HG03039 (cell line): ENCODE measurements at regions not wholly inside any gene's neighbourhood (a gene's known extent, or its start where the extent isn't known, plus 50 kb on each side); places are given as distances from the start of the nearest gene placed in this dataset.
"Not testable (repeated sequence)": the region's sequence is repeated elsewhere in the genome, so short reads cannot be mapped to it uniquely, and the experiment has no call there.

Source experiments
- ATAC-seq: cut with Tn5 transposase; IDR thresholded peaks from one replicate; pipeline ENCODE4 v1.9.1; 2021; ENCODE audit warnings: mild to moderate bottlenecking, moderate library complexity; ENCODE audit not compliant: unreplicated experiment

DNA sequence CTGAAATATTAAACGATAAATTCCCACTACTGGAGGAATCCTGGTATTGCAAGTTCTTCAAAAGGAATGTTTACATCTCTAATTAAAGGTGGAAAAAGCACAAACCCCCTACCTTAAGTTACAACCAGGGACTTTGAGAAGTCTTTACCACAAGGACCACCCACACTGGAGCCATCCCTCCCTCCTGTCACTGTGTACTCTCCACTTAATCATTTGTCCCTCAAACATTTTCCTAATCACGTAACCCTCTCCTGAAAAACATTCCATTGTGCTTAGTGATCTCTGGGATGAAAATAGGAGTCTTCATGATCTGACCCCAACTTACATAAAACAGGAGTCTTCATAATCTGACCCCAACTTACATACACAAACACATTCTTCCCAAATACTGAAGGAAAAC is 85.7 kb downstream of the SUCLG1 start:
- no peak for ATAC-seq

DNA sequence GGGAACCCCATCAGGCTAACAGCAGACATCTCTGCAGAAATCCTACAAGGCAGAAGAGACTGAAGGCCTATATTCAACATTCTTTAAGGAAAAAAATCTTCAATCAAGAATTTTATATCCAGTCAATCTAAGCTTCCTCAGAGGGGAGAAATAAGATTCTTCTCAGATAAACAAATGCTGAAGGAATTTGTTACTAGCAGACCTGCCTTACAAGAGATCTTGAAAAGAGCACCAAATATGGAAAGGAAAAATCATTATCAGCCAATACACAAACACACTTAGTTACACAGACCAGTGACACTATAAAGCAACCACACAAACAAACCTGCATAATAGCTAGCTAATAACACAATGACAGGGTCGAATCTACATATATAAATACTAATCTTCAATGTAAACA is 96.5 kb downstream of the SUCLG1 start:
- ATAC-seq: no peak

DNA sequence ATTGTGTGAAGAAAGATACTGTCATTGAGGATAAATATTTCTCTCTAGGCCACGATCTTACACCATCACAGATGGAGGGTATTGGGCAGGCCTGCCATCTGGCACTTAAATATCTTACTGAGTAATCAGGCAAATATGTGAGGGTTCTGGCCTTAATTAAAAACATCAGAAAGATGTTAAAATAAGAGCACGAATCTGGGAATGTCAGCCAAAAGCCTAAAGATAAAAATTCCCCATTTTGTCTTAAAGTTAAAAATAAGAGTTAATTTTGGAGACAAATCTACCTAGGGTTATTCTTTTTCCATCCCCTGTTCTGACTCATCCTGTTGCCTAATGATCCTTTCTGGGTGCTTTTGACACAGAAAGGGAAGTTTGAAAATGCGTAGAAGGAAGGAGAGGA is 121.0 kb downstream of the SUCLG1 start:
- ATAC-seq: no peak

DNA sequence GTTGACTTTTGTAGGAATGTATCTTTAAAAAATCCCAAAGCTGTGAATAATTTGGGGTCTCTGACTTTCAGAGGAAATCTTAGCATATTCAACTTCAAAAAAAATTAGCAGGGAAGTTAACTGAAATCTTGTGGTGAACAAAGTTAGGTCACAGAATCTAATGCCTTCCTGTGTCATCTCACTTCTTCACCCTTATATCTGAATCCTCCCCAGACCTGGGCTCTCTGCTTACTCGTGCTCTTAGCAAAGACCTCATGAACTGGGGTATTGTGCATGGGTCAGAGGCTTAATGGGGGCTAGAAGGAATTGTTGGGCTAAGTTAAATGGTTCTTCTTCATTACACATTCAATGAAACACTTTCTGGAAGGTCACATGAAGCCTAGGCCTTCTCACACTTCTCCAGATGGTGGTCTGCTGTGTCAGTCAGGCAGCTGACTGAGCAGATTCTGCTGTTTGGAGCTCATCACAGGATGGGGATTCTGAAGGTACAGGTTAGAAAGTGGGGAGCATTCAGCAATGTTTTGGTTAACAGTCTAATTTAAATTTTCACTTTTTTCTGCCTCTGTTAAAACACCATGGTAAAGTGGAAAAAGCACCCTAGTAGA is 131.3 kb downstream of the SUCLG1 start:
- no peak for ATAC-seq

DNA sequence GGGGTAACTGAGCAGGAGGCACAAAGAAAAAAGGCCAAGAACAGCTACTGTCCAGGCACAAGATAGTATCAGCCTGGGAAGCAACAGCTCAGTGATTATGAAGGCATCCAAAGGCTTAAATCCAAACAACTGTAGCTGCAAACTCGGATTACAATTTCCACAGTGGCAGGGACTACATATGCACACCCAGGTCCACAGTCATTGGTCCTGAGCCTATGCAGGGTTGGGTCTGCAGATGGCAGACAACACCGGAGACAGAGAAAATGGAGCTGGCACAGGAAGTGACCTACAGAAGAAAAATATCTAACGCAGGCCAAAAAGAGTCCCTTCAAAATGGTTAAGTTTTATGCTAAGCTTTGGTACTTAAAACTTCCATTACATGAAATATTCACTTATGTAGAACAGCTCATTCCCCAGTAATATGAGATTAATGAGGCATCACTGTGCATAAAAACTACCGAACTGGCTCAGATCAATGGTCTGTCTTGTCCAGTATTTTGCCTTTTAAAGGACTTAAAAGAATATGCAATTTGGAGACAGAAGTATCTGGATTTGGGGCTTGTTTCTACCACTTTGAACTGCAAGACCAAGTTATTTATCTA is 132.1 kb downstream of the SUCLG1 start:
- no peak for ATAC-seq

DNA sequence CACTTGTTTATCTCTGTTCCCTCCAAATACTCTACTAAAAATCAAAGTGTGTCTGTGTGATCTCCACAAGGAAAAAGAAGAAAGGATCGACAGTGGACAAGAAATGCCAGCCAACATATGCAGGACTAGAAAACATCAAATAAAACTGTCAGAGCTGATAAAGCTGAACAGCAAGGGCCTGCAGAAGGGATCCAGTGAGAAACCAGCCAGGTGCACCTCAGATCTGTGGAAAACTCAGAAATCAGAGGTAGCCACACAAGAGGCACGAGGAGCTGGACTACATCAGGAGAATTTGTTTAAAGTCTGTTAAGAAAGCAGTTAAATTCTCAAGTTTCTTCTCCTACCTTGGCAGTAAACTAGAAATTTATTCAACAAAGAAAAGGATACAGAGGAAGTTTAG is 135.2 kb downstream of the SUCLG1 start:
- ATAC-seq: no peak

DNA sequence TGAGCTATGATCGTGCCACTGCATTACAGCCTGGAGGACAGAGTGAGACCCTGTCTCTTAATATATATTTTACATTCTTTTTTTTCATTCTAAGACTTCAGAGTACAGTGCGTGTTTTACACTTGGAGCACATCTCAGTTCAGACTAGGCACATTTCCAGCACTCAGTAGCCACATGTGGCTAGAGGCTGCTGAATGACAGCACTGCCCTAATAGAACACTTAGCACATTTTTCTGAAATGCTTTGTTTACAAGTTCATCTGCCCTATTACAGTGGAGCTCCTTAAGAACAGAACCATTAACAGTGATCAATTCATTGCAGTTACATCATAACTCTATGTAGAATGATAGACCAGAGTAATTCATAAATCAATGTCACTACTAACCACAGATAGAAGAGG is 138.1 kb downstream of the SUCLG1 start:
- ATAC-seq: no peak

DNA sequence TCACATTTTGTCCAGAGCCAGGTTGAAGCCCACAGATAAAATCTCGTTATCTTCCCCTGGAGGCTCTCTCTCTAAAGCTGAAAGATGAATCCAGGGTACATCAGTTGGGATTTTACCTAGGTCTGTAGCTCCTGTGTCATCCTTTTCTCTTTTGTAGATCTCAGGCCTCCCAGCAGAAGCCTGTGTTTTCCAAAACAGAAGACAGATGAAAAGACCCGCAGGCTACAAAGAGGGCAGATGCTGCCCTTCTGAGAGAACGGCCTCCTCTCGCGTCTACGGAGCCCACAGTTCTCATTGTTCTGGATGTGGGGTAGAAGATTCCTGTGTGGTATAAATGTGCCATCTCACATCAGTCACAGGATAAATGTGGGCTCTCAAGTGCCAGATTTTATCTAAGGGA is 139.5 kb downstream of the SUCLG1 start:
- ATAC-seq: no peak

DNA sequence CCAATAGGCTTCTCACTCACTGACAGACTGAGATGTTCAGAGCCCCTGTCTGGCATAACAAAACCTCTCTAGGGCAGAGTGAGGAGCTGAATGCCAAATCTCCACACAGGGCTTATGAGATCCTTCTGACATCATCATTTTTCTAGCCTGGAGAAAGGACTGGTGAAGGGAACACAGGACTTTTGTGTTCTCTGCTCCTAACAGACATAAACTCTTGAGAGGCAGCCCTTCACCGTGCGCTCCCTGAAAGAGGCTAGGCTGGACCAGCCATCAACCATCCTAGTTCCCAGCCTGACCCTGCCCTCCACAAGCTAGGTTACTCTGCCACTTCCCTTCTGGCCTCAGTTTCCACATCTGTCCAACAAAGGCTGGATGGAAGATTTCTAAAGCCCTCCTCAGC is 141.9 kb downstream of the SUCLG1 start:
- no peak for ATAC-seq

DNA sequence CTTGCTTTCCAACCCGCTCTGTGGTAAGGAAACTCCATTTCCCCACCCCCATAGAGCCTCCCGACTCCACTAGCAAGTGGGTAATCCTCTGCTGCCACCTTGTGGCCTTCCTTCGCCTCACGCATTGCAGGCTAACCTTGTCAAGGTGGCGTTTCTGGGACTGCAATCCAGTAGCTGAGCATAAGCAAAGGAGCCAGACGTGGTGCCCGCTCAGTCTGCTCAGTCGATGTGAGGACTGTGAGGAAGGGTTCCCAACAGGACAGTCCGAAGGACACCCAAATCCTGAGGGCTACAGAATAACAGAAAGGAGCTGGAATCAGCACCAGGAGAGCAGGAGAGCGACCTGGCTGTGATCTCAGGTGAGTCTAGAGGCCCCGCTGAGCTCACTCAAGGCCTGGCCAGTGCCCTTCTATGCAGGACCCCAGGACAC is 144.2 kb downstream of the SUCLG1 start:
- peak; percentile 96 for ATAC-seq

DNA sequence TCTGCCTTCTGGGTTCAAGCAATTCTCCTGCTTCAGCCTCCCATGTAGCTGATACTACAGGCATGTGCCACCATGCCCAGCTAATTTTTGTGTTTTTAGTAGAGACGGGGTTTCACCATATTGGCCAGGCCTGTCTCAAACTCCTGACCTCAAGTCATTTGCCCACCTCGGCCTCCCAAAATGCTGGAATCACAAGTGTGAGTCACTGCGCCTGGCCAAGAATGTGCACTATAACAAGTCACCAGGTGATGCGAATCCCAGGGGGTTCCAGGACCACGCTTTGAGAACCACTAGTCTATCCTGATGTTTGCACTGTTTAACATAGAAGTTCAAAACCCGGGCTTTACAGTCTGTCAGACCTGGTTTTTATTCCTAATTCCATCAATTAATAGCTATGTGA is 144.8 kb downstream of the SUCLG1 start:
- no peak for ATAC-seq

DNA sequence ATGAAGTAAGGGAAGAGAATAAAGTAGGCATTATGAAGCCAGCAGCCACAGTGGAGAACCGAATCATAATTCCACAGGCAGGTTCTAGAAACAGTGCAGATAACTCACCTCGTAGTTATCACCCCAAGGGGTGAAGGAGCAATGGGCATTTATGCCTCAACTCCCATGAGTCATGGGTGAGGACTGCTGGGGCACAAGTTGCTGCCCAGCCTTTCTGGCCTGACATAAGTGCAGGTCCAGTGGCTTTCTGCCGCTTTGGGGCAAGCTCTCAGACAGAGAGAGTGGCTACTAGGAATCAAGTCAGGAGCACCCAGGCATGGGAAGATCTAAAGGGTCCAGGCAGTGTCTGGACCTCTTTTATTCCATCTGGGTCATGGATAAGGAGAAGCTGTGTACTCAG is 149.8 kb downstream of the SUCLG1 start:
- no peak for ATAC-seq

DNA sequence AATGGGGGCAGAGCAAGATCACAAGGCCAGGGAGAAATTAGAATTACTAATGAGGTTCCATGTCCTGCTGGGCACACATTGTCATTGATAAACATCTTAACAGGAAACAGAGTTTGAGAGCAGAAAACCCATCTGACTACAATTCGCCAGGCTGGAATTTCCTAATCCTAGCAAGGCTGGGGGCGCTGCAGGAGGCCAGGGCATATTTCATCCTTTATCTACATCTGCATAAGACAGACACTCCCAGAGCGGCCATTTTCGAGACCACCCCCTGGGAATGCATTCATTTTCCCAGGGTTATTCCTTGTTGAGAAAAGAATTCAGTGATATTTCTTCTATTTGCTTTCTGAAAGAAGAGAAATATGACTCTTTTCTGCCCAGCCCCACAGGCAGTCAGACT is 152.7 kb downstream of the SUCLG1 start:
- no peak for ATAC-seq

DNA sequence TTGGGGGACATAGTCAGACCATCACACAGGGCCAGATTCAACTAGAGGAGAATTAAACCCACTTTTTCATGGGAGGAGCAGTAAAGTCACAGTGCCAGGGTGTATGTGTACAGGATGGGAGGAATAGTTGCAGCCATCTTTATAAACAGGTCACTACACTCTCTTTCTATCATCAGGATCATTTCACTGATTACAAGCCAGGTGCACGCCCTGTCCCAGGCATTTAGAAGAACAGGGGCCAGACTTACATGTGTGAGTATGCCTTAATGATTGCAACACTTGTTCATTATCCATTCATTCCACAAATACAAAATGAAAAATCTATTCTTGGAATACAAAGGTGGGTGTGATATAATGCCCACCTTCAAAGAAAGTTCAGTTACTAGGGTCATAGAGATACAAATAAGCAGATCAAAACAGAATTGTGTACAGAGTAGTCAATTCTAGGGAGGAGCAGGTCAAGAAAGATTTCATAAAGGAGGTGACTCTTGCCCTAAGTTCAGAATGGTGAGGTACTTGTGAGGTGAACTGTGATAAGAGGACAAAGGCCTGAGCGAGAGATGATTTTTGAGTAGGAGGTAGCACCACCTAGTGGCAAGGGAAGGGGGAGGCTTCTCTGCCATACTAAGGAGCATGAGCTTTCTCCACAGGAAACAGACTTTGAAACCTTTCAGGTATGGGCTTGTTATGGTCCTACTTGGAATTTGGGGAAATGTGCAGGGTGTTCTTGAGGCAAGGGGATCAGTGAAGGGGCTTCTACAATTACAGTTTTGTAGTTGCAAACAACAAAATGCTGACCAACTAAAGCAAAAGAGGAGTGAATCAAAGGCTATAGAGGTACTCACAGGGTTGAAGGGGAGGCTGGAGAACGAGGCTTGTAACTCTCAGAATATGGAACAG is 156.3 kb downstream of the SUCLG1 start:
- ATAC-seq: peak; percentile 98

DNA sequence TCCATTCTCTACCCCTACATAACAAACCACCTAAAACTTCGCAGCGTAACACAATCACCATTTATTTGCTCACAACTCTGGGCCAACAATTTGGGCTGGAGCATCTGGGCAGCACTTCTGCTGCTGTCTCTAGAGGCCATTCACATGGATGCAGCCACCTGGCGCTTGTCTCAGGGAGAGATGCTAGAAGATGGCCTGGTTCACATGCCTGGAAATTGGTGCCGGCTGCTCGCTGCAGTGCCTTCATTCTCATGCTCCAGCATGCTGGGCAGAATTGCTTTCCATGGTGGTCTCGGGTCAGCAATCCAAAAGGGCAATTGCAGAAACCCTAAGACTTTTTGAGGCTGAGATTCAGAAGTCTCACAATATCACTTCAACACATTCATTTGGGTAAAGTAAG is 157.4 kb downstream of the SUCLG1 start:
- no peak for ATAC-seq

DNA sequence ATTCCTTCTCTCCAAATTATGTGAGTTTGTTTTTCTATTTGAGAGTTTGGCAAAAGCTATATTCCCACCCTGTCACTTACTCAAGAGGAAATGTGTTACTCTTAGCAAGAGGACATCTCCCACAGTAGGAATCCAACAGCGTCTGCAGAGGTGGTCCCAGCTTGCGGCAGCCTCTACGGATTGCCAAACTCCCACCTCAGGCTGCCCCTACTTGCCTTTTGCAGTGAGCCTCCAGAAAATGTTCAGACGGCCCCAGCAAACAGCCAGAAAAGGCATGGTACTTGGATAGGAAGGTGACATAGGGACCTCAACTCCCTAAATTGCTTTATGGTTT is 158.4 kb downstream of the SUCLG1 start:
- no peak for ATAC-seq

DNA sequence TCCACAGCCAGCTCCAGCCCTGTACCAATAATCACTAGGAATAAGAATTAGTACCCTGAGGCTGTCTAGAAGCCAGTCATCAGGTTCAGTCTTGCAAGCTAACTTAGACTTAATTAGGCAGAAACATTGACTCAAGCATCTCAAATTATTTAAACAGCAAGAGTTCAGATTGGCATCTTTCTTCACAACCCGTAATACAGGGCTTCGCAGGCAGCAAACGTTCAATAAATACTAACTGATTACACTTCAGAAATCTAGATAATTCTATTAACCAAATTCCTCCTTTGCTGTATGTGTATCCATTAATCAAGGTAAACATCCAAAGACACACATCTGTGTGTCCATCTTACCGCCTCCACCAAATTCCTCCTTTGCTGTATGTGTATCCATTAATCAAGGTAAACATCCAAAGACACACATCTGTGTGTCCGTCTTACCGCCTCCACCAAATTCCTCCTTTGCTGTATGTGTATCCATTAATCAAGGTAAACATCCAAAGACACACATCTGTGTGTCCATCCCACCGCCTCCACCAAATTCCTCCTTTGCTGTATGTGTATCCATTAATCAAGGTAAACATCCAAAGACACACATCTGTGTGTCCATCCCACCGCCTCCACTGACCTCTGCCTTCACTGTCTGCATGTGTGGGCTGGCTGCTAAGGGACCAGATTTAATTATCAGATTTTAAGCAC is 158.9 kb downstream of the SUCLG1 start:
- not testable (repeated sequence) for ATAC-seq

DNA sequence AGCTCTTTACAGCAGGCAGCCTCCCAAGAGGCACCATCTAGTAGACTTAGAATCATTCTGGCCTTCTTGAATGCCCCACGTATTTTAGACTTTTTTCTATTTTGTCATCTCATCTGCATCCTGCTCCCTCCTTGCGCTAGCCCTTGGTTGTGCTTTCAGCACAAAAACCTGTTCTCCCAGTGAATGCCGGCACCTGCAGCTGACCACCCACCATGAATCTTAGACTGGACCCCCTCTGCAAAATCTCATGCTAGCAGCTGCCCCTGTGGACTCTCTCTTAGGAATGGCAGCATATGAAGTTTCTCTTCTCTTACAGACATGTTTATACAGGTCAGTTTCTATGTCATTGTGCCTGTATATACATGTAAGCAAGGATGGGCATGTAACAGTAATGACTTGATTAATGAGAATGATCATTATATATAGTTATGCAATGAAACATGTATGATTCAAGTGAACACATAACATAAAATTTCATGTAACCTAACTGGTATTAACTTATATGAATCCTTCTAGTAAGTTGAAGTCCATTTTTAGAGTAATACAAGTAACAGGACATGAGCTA is 159.8 kb downstream of the SUCLG1 start:
- ATAC-seq: no peak

DNA sequence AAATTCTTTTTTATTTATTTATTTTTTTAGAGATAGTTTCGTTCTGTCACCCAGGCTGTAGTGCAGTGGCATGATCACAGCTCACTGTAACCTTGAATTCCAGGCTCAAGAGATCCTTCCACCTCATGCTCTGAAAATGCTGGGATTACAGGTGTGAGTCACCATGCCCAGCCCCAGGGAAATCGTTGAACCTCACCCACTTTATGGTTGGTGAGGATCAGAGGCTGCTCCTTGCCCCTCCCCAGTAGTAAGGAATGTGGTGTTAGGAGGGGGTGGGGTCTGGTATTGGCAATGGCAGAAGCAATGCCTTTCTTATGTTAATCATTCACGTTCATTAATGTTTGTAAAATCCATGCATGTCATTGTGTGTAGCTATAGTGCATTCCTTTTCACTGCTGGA is 161.9 kb downstream of the SUCLG1 start:
- no peak for ATAC-seq

DNA sequence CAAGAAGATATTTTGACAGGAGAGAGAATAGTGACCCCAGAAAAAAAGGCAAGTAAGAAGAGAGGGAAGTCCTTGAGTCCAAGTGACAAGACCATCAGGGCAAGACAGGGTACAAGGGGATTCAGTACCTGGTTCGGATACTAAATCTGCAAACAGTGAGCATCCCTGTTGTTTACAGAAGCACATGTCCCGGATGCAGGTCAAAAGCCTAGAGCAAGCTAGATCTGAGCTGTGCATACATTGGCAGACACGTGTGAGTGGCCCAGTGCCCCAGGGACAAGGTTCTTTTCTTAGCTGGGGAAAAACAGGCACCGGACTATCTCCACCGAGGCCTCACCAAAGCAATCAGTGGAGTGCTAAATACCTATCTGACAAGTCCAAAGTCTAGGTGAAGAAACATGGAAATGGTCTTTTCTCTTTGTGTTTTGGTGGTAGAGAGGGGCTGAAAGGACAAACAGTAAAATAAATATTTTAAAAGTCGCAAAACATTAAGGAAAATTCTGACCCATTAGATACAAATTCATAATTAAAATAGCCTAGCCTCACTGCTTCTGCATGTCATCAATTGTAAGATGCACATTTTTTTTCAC is 165.2 kb downstream of the SUCLG1 start:
- ATAC-seq: no peak

DNA sequence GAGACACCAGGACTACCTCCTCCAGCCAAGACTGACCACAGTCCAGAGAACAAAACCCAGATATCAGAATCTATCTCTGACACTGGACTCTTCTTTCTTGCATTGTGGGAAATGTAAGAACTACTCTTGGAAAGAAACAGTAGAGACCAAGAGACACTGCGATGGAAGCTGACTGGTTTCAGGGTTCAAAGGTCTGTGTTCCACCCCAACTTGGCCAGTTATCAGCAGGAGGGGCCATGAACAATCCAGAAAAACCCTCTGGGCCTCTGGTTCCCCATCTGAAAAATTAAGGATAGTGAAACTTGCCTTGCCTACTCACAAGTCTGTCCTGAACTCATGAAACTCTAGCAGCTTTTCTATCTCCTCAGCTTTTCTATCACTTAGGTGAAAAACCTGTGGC is 166.5 kb downstream of the SUCLG1 start:
- no peak for ATAC-seq
